WTC11 (cell line): ENCODE measurements at regions not wholly inside any gene's neighbourhood (a gene's known extent, or its start where the extent isn't known, plus 50 kb on each side); places are given as distances from the start of the nearest gene placed in this dataset.

Experiments
- CREM ChIP-seq: sonication (generic); formaldehyde crosslinking; IDR thresholded peaks from 2 replicates; pipeline ENCODE4 v1.8.1; 2022; ENCODE audit warnings: mild to moderate bottlenecking, missing genetic modification reagents, moderate library complexity
- ESRRA ChIP-seq: sonication (generic); formaldehyde crosslinking; IDR thresholded peaks from 2 replicates; pipeline ENCODE4 v1.8.1; 2022; ENCODE audit warnings: mild to moderate bottlenecking, missing genetic modification reagents, borderline replicate concordance
- ETV6 ChIP-seq: sonication (generic); formaldehyde crosslinking; IDR thresholded peaks from 2 replicates; pipeline ENCODE4 v1.8.1; 2022; ENCODE audit warnings: mild to moderate bottlenecking, missing genetic modification reagents
- GRHL2 ChIP-seq: fragments of 250-450 bp; sonication (Bioruptor Pico); IDR thresholded peaks from 2 replicates; pipeline ENCODE4 v1.8.0; 2022; ENCODE audit warnings: mild to moderate bottlenecking, moderate library complexity; ENCODE audit not compliant: insufficient replicate concordance, severe bottlenecking
- GTF2I ChIP-seq: fragments of 250-450 bp; sonication (Bioruptor Pico); conservative IDR thresholded peaks from 2 replicates; pipeline ENCODE4 v1.4.0; 2021; ENCODE audit warnings: mild to moderate bottlenecking
- IRF2 ChIP-seq: sonication (generic); formaldehyde crosslinking; IDR thresholded peaks from 2 replicates; pipeline ENCODE4 v1.8.0; 2022; ENCODE audit warnings: low read depth, missing genetic modification reagents, borderline replicate concordance
- JUN ChIP-seq: sonication (generic); formaldehyde crosslinking; IDR thresholded peaks from 2 replicates; pipeline ENCODE4 v1.8.0; 2023; ENCODE audit warnings: mild to moderate bottlenecking, missing genetic modification reagents
- KAT7 ChIP-seq: sonication (generic); formaldehyde crosslinking; IDR thresholded peaks from 2 replicates; pipeline ENCODE4 v1.8.1; 2023; ENCODE audit warnings: missing genetic modification reagents, mild to moderate bottlenecking, borderline replicate concordance
- NFYB ChIP-seq: sonication (generic); formaldehyde crosslinking; conservative IDR thresholded peaks from 2 replicates; pipeline ENCODE4 v1.8.0; 2022; ENCODE audit warnings: low read depth, missing genetic modification reagents
- RELA ChIP-seq: sonication (generic); formaldehyde crosslinking; IDR thresholded peaks from 2 replicates; pipeline ENCODE4 v1.8.1; 2022; ENCODE audit warnings: missing genetic modification reagents, mild to moderate bottlenecking, borderline replicate concordance
- SMAD3 ChIP-seq: sonication (generic); formaldehyde crosslinking; IDR thresholded peaks from 2 replicates; pipeline ENCODE4 v1.8.0; 2022; ENCODE audit warnings: missing genetic modification reagents, mild to moderate bottlenecking, borderline replicate concordance
- SP1 ChIP-seq: sonication (generic); formaldehyde crosslinking; conservative IDR thresholded peaks from 2 replicates; pipeline ENCODE4 v1.8.1; 2022; ENCODE audit warnings: missing genetic modification reagents
- TCF7 ChIP-seq: sonication (generic); formaldehyde crosslinking; IDR thresholded peaks from 2 replicates; pipeline ENCODE4 v1.8.0; 2022; ENCODE audit warnings: mild to moderate bottlenecking, low read depth, missing genetic modification reagents, moderate library complexity
- TEAD1 ChIP-seq: sonication (generic); formaldehyde crosslinking; IDR thresholded peaks from 2 replicates; pipeline ENCODE4 v1.8.0; 2022; ENCODE audit warnings: mild to moderate bottlenecking, missing genetic modification reagents
- TP53 ChIP-seq: sonication (generic); formaldehyde crosslinking; IDR thresholded peaks from 2 replicates; pipeline ENCODE4 v1.8.1; 2023; ENCODE audit warnings: mild to moderate bottlenecking, missing genetic modification reagents
- ZNF121 ChIP-seq: sonication (generic); formaldehyde crosslinking; IDR thresholded peaks from 2 replicates; pipeline ENCODE4 v1.8.0; 2023; ENCODE audit warnings: missing genetic modification reagents
- ZNF396 ChIP-seq: fragments of 250-450 bp; sonication (Bioruptor Pico); IDR thresholded peaks from 2 replicates; pipeline ENCODE4 v1.8.0; 2021; ENCODE audit warnings: mild to moderate bottlenecking, moderate library complexity, borderline replicate concordance
- ZNF671 ChIP-seq: fragments of 250-450 bp; sonication (Bioruptor Pico); IDR thresholded peaks from 2 replicates; pipeline ENCODE4 v1.8.0; 2021; ENCODE audit warnings: mild to moderate bottlenecking
- TF ChIP-seq, protein P1 (sequence below): sonication (generic); formaldehyde crosslinking; IDR thresholded peaks from 2 replicates; pipeline ENCODE4 v1.8.1; 2023; ENCODE audit warnings: mild to moderate bottlenecking, missing genetic modification reagents, moderate library complexity
- TF ChIP-seq, protein P2 (sequence below): sonication (generic); formaldehyde crosslinking; IDR thresholded peaks from 2 replicates; pipeline ENCODE4 v1.8.0; 2022; ENCODE audit warnings: mild to moderate bottlenecking, missing genetic modification reagents
- TF ChIP-seq, protein P3 (sequence below): sonication (generic); formaldehyde crosslinking; IDR thresholded peaks from 2 replicates; pipeline ENCODE4 v1.8.0; 2023; ENCODE audit warnings: missing genetic modification reagents, mild to moderate bottlenecking, borderline replicate concordance
- TF ChIP-seq, protein P4 (sequence below): sonication (generic); formaldehyde crosslinking; IDR thresholded peaks from 2 replicates; pipeline ENCODE4 v1.8.1; 2022; ENCODE audit warnings: missing genetic modification reagents, borderline replicate concordance
- TF ChIP-seq, protein P5 (sequence below): fragments of 250-450 bp; sonication (Bioruptor Pico); IDR thresholded peaks from 2 replicates; pipeline ENCODE4 v1.9.0; 2021; ENCODE audit warnings: mild to moderate bottlenecking, borderline replicate concordance
- TF ChIP-seq, protein P6 (sequence below): sonication (generic); formaldehyde crosslinking; IDR thresholded peaks from 2 replicates; pipeline ENCODE4 v1.8.1; 2022; ENCODE audit warnings: low read depth, mild to moderate bottlenecking, moderate library complexity, missing genetic modification reagents, borderline replicate concordance
- TF ChIP-seq, protein P7 (sequence below): sonication (generic); formaldehyde crosslinking; IDR thresholded peaks from 2 replicates; pipeline ENCODE4 v1.8.1; 2023; ENCODE audit warnings: mild to moderate bottlenecking, missing genetic modification reagents
- TF ChIP-seq, protein P8 (sequence below): sonication (generic); formaldehyde crosslinking; IDR thresholded peaks from 2 replicates; pipeline ENCODE4 v1.8.1; 2022; ENCODE audit warnings: mild to moderate bottlenecking, missing genetic modification reagents, moderate library complexity, borderline replicate concordance

DNA sequence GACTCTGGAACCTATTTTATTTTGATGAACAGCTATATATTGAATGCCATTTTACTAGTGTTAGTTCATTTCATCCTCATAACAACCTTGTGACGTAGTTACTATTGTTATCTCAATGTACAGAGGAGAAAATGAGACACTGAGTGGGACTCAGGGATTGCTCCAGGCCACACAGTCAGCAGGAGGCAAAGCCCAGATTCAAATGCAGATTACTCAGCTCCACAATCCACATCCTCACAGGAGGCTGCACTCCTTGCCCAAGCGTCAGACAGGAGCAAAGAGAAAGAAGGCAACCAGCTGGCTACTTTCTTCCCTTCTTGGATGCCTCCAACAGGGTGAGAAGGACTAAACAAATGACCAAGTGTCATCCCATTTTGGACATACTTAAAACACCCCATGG is 92.0 kb upstream of the CCDC54 start (continued):
- TF ChIP-seq KAT7 (CRISPR knock-in tag) (no peak), GRHL2 (CRISPR knock-in tag) (no peak), ZNF121 (no peak), TEAD1 (CRISPR knock-in tag) (no peak), ESRRA (CRISPR knock-in tag) (no peak), RELA (CRISPR knock-in tag) (no peak), TP53 (CRISPR knock-in tag) (no peak), CREM (CRISPR knock-in tag) (0 out of 2 replicates have a peak, but pooled peaks have one; percentile 17), JUN (CRISPR knock-in tag) (no peak), TCF7 (CRISPR knock-in tag) (no peak), NFYB (CRISPR knock-in tag) (no peak), ZNF396 (CRISPR knock-in tag) (no peak), GTF2I (CRISPR knock-in tag) (no peak), ETV6 (CRISPR knock-in tag) (peak; percentile 56; the same call in 1 of the 2 replicates), SMAD3 (CRISPR knock-in tag) (0 out of 2 replicates have a peak, but pooled peaks have one; percentile 54), SP1 (CRISPR knock-in tag) (no peak), IRF2 (CRISPR knock-in tag) (no peak), ZNF671 (CRISPR knock-in tag) (no peak)
- TF ChIP-seq, protein P1, sequence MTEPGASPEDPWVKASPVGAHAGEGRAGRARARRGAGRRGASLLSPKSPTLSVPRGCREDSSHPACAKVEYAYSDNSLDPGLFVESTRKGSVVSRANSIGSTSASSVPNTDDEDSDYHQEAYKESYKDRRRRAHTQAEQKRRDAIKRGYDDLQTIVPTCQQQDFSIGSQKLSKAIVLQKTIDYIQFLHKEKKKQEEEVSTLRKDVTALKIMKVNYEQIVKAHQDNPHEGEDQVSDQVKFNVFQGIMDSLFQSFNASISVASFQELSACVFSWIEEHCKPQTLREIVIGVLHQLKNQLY (CRISPR knock-in tag): no peak
- TF ChIP-seq, protein P2, sequence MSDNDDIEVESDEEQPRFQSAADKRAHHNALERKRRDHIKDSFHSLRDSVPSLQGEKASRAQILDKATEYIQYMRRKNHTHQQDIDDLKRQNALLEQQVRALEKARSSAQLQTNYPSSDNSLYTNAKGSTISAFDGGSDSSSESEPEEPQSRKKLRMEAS (CRISPR knock-in tag): no peak
- TF ChIP-seq, protein P3, sequence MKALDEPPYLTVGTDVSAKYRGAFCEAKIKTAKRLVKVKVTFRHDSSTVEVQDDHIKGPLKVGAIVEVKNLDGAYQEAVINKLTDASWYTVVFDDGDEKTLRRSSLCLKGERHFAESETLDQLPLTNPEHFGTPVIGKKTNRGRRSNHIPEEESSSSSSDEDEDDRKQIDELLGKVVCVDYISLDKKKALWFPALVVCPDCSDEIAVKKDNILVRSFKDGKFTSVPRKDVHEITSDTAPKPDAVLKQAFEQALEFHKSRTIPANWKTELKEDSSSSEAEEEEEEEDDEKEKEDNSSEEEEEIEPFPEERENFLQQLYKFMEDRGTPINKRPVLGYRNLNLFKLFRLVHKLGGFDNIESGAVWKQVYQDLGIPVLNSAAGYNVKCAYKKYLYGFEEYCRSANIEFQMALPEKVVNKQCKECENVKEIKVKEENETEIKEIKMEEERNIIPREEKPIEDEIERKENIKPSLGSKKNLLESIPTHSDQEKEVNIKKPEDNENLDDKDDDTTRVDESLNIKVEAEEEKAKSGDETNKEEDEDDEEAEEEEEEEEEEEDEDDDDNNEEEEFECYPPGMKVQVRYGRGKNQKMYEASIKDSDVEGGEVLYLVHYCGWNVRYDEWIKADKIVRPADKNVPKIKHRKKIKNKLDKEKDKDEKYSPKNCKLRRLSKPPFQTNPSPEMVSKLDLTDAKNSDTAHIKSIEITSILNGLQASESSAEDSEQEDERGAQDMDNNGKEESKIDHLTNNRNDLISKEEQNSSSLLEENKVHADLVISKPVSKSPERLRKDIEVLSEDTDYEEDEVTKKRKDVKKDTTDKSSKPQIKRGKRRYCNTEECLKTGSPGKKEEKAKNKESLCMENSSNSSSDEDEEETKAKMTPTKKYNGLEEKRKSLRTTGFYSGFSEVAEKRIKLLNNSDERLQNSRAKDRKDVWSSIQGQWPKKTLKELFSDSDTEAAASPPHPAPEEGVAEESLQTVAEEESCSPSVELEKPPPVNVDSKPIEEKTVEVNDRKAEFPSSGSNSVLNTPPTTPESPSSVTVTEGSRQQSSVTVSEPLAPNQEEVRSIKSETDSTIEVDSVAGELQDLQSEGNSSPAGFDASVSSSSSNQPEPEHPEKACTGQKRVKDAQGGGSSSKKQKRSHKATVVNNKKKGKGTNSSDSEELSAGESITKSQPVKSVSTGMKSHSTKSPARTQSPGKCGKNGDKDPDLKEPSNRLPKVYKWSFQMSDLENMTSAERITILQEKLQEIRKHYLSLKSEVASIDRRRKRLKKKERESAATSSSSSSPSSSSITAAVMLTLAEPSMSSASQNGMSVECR (CRISPR knock-in tag): no peak
- TF ChIP-seq, protein P4, sequence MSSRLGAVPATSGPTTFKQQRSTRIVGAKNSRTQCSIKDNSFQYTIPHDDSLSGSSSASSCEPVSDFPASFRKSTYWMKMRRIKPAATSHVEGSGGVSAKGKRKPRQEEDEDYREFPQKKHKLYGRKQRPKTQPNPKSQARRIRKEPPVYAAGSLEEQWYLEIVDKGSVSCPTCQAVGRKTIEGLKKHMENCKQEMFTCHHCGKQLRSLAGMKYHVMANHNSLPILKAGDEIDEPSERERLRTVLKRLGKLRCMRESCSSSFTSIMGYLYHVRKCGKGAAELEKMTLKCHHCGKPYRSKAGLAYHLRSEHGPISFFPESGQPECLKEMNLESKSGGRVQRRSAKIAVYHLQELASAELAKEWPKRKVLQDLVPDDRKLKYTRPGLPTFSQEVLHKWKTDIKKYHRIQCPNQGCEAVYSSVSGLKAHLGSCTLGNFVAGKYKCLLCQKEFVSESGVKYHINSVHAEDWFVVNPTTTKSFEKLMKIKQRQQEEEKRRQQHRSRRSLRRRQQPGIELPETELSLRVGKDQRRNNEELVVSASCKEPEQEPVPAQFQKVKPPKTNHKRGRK (CRISPR knock-in tag): no peak
- TF ChIP-seq, protein P5, sequence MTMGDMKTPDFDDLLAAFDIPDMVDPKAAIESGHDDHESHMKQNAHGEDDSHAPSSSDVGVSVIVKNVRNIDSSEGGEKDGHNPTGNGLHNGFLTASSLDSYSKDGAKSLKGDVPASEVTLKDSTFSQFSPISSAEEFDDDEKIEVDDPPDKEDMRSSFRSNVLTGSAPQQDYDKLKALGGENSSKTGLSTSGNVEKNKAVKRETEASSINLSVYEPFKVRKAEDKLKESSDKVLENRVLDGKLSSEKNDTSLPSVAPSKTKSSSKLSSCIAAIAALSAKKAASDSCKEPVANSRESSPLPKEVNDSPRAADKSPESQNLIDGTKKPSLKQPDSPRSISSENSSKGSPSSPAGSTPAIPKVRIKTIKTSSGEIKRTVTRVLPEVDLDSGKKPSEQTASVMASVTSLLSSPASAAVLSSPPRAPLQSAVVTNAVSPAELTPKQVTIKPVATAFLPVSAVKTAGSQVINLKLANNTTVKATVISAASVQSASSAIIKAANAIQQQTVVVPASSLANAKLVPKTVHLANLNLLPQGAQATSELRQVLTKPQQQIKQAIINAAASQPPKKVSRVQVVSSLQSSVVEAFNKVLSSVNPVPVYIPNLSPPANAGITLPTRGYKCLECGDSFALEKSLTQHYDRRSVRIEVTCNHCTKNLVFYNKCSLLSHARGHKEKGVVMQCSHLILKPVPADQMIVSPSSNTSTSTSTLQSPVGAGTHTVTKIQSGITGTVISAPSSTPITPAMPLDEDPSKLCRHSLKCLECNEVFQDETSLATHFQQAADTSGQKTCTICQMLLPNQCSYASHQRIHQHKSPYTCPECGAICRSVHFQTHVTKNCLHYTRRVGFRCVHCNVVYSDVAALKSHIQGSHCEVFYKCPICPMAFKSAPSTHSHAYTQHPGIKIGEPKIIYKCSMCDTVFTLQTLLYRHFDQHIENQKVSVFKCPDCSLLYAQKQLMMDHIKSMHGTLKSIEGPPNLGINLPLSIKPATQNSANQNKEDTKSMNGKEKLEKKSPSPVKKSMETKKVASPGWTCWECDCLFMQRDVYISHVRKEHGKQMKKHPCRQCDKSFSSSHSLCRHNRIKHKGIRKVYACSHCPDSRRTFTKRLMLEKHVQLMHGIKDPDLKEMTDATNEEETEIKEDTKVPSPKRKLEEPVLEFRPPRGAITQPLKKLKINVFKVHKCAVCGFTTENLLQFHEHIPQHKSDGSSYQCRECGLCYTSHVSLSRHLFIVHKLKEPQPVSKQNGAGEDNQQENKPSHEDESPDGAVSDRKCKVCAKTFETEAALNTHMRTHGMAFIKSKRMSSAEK (CRISPR knock-in tag): no peak
- TF ChIP-seq, protein P6, sequence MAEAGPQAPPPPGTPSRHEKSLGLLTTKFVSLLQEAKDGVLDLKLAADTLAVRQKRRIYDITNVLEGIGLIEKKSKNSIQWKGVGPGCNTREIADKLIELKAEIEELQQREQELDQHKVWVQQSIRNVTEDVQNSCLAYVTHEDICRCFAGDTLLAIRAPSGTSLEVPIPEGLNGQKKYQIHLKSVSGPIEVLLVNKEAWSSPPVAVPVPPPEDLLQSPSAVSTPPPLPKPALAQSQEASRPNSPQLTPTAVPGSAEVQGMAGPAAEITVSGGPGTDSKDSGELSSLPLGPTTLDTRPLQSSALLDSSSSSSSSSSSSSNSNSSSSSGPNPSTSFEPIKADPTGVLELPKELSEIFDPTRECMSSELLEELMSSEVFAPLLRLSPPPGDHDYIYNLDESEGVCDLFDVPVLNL (CRISPR knock-in tag): no peak
- TF ChIP-seq, protein P7, sequence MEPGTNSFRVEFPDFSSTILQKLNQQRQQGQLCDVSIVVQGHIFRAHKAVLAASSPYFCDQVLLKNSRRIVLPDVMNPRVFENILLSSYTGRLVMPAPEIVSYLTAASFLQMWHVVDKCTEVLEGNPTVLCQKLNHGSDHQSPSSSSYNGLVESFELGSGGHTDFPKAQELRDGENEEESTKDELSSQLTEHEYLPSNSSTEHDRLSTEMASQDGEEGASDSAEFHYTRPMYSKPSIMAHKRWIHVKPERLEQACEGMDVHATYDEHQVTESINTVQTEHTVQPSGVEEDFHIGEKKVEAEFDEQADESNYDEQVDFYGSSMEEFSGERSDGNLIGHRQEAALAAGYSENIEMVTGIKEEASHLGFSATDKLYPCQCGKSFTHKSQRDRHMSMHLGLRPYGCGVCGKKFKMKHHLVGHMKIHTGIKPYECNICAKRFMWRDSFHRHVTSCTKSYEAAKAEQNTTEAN (CRISPR knock-in tag): no peak
- TF ChIP-seq, protein P8, sequence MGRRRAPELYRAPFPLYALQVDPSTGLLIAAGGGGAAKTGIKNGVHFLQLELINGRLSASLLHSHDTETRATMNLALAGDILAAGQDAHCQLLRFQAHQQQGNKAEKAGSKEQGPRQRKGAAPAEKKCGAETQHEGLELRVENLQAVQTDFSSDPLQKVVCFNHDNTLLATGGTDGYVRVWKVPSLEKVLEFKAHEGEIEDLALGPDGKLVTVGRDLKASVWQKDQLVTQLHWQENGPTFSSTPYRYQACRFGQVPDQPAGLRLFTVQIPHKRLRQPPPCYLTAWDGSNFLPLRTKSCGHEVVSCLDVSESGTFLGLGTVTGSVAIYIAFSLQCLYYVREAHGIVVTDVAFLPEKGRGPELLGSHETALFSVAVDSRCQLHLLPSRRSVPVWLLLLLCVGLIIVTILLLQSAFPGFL (CRISPR knock-in tag): no peak
